Tibial nerve (tissue), 4 donors: ENCODE measurements at regions not wholly inside any gene's neighbourhood (a gene's known extent, or its start where the extent isn't known, plus 50 kb on each side); places are given as distances from the start of the nearest gene placed in this dataset.

Experiments
- DNase-seq, 2 donors: peaks; one replicate each; pipeline ENCODE4 v3.0.0-alpha.2; 2019; ENCODE audit warnings: low spot score in 2 of 2
- H3K27ac ChIP-seq, 4 donors: fragments of 200-600 bp; sonication (generic) in 3 of 4; one replicate each; pipeline ENCODE4 v1.5.1; 2017 to 2019; ENCODE audit warnings: mild to moderate bottlenecking in 1 of 4
- H3K27me3 ChIP-seq, 2 donors: fragments of 200-600 bp; sonication (generic) in 1 of 2; one replicate each; pipeline versions ENCODE4 v1.5.1 to v1.6.0; 2017 to 2019
- H3K36me3 ChIP-seq, 3 donors: fragments of 200-600 bp; sonication (generic); one replicate each; pipeline ENCODE4 v1.5.1; 2018 to 2019
- H3K4me1 ChIP-seq, 4 donors: fragments of 200-600 bp; sonication (generic) in 3 of 4; one replicate each; pipeline ENCODE4 v1.5.1; 2017 to 2019
- H3K4me3 ChIP-seq, 4 donors: fragments of 200-600 bp; sonication (generic) in 3 of 4; one replicate each; pipeline ENCODE4 v1.5.1; 2017 to 2019; ENCODE audit warnings: mild to moderate bottlenecking in 1 of 4, moderate library complexity in 1 of 4
- H3K9me3 ChIP-seq, 4 donors: fragments of 200-600 bp; sonication (generic) in 3 of 4; one replicate each; pipeline ENCODE4 v1.5.1; 2017 to 2019
- EP300 ChIP-seq, 2 donors: sonication (generic); formaldehyde crosslinking; IDR thresholded peaks; one replicate each; pipeline ENCODE4 v1.6.1; 2017; ENCODE audit warnings: antibody characterized with exemption in 2 of 2, mild to moderate bottlenecking in 1 of 2
- POLR2A ChIP-seq, 2 donors: fragments of 450-650 bp; IDR thresholded peaks; one replicate each; pipeline ENCODE4 v1.6.1; 2017; ENCODE audit warnings: antibody characterized with exemption in 2 of 2, mild to moderate bottlenecking in 2 of 2, moderate library complexity in 2 of 2
- WGBS, 2 donors: methylation state at CpG; one replicate each; pipeline ENCODE4 v1.1.5; 2018; 5-methylcytosine and 5-hydroxymethylcytosine counted together
- TF ChIP-seq, protein P1 (sequence below), 5 experiments: fragments of 200-600 bp in 3 of 5; fragments of 450-650 bp in 2 of 5; sonication (generic) in 3 of 5; IDR thresholded peaks; one replicate each; pipeline ENCODE4 v1.5.1; 2016 to 2019; ENCODE audit warnings: antibody characterized with exemption in 5 of 5, mild to moderate bottlenecking in 3 of 5, moderate library complexity in 2 of 5

DNA sequence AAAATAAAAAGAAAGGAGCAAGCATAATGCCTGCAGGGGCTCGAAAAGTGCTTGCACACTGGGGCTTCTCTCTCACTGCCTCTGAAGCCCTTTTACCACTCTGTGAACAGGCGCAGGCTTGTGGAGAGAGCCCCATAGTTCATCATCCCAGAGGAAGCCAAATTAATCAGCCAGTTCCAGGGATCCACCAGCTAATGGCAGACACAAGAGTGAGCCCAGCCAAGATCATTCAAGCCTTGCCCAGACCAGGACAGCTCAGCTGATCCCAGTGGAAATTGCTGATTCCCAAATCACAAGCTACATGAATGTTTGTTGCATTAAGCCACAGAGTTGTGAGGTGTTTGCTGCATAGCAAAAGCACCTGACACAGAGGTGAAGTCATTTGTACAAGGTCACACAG is 135.3 kb downstream of the CHST1 start:
- 66 to 83% methylated on average over 2 of the region's 2 CpGs for WGBS, 2 donors
- DNase-seq: no peak
- H3K4me1 ChIP-seq: no peaks in the 10 kb centered on the region
- TF ChIP-seq POLR2A (IDR thresholded peaks at IDR 0.05): no peak
- TF ChIP-seq, protein P1, sequence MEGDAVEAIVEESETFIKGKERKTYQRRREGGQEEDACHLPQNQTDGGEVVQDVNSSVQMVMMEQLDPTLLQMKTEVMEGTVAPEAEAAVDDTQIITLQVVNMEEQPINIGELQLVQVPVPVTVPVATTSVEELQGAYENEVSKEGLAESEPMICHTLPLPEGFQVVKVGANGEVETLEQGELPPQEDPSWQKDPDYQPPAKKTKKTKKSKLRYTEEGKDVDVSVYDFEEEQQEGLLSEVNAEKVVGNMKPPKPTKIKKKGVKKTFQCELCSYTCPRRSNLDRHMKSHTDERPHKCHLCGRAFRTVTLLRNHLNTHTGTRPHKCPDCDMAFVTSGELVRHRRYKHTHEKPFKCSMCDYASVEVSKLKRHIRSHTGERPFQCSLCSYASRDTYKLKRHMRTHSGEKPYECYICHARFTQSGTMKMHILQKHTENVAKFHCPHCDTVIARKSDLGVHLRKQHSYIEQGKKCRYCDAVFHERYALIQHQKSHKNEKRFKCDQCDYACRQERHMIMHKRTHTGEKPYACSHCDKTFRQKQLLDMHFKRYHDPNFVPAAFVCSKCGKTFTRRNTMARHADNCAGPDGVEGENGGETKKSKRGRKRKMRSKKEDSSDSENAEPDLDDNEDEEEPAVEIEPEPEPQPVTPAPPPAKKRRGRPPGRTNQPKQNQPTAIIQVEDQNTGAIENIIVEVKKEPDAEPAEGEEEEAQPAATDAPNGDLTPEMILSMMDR (IDR thresholded peaks at IDR 0.05): no peak
- TF ChIP-seq EP300 (IDR thresholded peaks at IDR 0.05): no peak
- no peak overlapping the region for H3K27ac ChIP-seq
- no peaks in the 10 kb centered on the region for H3K36me3 ChIP-seq
- no peaks in the 10 kb centered on the region for H3K9me3 ChIP-seq
- H3K4me3 ChIP-seq: no peak overlapping the region
- H3K27me3 ChIP-seq: peaks cover 0 to 11% of the 10 kb centered on the region in 2 donors

DNA sequence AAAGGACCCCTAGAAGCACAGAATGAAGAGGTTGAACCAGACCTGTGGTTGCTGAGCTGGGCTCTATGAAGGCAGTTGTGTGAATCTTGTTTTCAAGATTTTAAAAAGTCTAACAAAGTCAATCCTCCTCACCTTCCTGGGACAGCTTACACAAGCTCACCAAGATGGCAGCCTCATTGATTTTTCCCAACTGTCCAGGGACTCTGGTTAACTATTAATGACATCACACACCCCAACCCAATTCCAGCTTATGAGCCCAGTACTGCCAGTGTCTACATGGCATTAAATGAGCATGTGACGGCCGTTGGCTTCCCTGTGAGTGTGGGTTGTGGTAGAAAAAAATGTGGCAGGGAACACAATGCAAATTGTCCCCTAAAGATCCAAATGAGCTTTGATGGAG is 137.0 kb downstream of the CHST1 start:
- no peak overlapping the region for H3K4me3 ChIP-seq
- no peaks in the 10 kb centered on the region for H3K9me3 ChIP-seq
- no peak overlapping the region for H3K27ac ChIP-seq
- no peaks in the 10 kb centered on the region for H3K4me1 ChIP-seq
- H3K36me3 ChIP-seq: no peaks in the 10 kb centered on the region
- TF ChIP-seq, protein P1 (IDR thresholded peaks at IDR 0.05): no peak
- TF ChIP-seq POLR2A (IDR thresholded peaks at IDR 0.05) (no peak), EP300 (IDR thresholded peaks at IDR 0.05) (no peak)
- H3K27me3 ChIP-seq: peaks cover 0 to 11% of the 10 kb centered on the region in 2 donors
- no peak for DNase-seq
- WGBS, 2 donors: 73 to 89% methylated on average over 2 of the region's 2 CpGs

DNA sequence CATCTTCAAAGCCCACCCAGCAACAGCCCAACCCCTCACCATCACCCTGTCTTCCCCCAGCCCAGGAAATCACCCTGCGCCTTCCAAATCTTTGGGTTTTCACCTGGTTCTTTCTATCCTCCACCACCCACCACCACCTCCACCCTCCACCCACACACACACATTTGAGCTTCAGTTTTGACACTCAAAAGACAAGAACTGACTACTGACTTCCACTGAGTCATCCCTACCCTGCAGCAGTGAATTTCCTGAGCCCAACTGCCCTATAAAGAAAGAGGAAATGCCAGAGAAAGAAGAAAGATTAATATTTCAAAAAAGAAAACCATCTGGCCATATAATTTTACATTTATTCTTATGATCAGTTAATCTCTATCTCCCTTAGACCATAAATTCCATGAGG is 137.5 kb downstream of the CHST1 start:
- DNase-seq: no peak
- H3K9me3 ChIP-seq: peaks cover 0 to 4% (median 0%) of the 10 kb centered on the region in 4 donors
- TF ChIP-seq EP300 (IDR thresholded peaks at IDR 0.05) (no peak), POLR2A (IDR thresholded peaks at IDR 0.05) (no peak)
- TF ChIP-seq, protein P1 (IDR thresholded peaks at IDR 0.05): no peak
- H3K27ac ChIP-seq: no peak overlapping the region
- no peak overlapping the region for H3K4me3 ChIP-seq
- peaks cover 0 to 8% of the 10 kb centered on the region in 2 donors for H3K27me3 ChIP-seq
- H3K4me1 ChIP-seq: no peaks in the 10 kb centered on the region
- H3K36me3 ChIP-seq: no peaks in the 10 kb centered on the region
- WGBS, 2 donors: 80 to 92% methylated on average over 1 of the region's 1 CpG

DNA sequence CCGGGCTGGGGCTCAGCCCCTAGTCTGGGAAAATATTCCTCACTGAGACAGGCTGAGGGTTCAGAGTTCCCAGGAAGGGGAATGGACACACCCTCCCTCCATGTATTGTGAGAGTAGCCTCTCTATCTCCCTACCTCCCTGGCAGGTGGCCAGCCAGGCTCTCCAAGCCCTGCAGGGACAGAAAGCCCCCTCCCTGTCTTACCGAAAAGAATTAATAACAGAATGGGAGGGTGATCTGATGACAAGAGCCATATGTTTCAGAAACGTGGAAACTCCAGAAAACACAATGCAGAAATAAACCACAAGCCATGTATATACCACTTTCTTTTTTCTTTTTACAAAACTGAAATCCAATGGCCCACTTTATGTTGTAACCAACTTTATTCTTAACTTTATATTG is 140.0 kb downstream of the CHST1 start:
- TF ChIP-seq EP300 (IDR thresholded peaks at IDR 0.05): no peak
- TF ChIP-seq POLR2A (IDR thresholded peaks at IDR 0.05): no peak
- TF ChIP-seq, protein P1 (IDR thresholded peaks at IDR 0.05): no peak
- H3K27me3 ChIP-seq: no peaks in the 10 kb centered on the region
- H3K4me3 ChIP-seq: no peak overlapping the region
- peaks cover 0 to 10% (median 0%) of the 10 kb centered on the region in 4 donors for H3K9me3 ChIP-seq
- WGBS, 2 donors: 49 to 53% methylated on average over 3 of the region's 3 CpGs
- DNase-seq: no peak
- no peaks in the 10 kb centered on the region for H3K4me1 ChIP-seq
- no peaks in the 10 kb centered on the region for H3K36me3 ChIP-seq
- no peak overlapping the region for H3K27ac ChIP-seq

DNA sequence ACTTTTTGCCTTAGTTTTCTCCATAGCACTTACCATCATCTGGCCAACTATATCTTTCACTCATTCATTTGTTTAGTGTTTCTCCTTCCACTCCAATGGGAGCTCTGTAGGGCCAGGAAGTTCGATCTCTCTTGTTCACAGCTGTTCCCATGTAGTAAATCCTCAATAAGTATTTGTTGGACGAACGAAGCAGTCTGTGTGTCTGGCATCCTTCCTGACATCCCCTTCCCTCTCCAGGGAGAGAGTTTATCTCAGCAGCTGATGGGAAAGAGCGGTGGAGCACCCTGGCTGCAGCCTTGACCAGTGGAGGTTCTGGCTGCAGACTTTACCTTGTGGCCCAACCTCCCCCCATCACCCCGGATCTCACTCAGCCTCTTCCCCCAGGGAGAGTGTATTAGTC is 141.7 kb downstream of the CHST1 start:
- Histone ChIP-seq H3K9me3 (peaks cover 0 to 10% (median 0%) of the 10 kb centered on the region in 4 donors), H3K27ac (no peak overlapping the region), H3K36me3 (no peaks in the 10 kb centered on the region), H3K4me3 (no peak overlapping the region), H3K4me1 (no peaks in the 10 kb centered on the region), H3K27me3 (no peaks in the 10 kb centered on the region)
- no peak for DNase-seq
- WGBS, 2 donors: 45 to 51% methylated on average over 5 of the region's 5 CpGs
- TF ChIP-seq, protein P1 (IDR thresholded peaks at IDR 0.05): no peak
- TF ChIP-seq EP300 (IDR thresholded peaks at IDR 0.05) (no peak), POLR2A (IDR thresholded peaks at IDR 0.05) (no peak)
